Central memory CD8-positive, alpha-beta T cell (primary cell): ENCODE measurements at regions not wholly inside any gene's neighbourhood (a gene's known extent, or its start where the extent isn't known, plus 50 kb on each side); places are given as distances from the start of the nearest gene placed in this dataset.

Experiments
- ATAC-seq: fragments of 150-1000 bp; cut with Tn5 transposase; replicated peaks from 2 replicates; pipeline ENCODE4 v1.10.0; 2022; ENCODE audit warnings: mild to moderate bottlenecking, moderate FRiP score, moderate number of reproducible peaks; ENCODE audit not compliant: poor library complexity, severe bottlenecking; ENCODE audit errors: extremely low read depth
- DNase-seq, 2 donors: peaks; one replicate each; pipeline ENCODE4 v3.0.0; 2021; ENCODE audit warnings: low spot score in 2 of 2
- H3K27ac Mint-ChIP-seq: one replicate; pipeline ENCODE4 v1.8.0; 2022; ENCODE audit warnings: low read depth, mild to moderate bottlenecking, moderate library complexity, mixed read lengths
- H3K27me3 Mint-ChIP-seq: one replicate; pipeline ENCODE4 v1.8.0; 2022; ENCODE audit warnings: mixed read lengths
- H3K36me3 Mint-ChIP-seq: one replicate; pipeline ENCODE4 v1.8.0; 2022; ENCODE audit warnings: mild to moderate bottlenecking, moderate library complexity, mixed read lengths; ENCODE audit not compliant: insufficient read depth
- H3K4me1 Mint-ChIP-seq: one replicate; pipeline ENCODE4 v1.8.0; 2022; ENCODE audit warnings: mixed read lengths
- H3K4me3 Mint-ChIP-seq: one replicate; pipeline ENCODE4 v1.8.0; 2022; ENCODE audit warnings: mild to moderate bottlenecking, moderate library complexity, mixed read lengths
- H3K9me3 Mint-ChIP-seq: one replicate; pipeline ENCODE4 v1.8.0; 2022; ENCODE audit warnings: mixed read lengths

DNA sequence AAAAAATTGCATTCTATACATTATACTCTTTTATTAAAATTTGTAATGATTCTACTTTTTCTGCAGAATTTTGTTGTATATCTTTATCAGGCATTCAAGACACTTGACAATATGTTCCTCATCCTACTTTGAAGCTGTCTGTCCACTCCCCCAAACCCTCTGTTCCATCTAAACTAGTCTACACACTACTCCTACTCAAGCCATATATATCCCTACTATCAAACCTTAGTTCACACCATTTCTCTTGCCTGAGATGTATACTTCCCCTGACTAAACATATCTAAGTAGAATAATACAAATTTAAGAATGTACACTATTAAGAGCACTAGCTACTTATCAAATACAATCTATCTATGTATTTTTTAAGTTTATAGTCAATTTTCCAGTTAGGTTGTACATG is 107.1 kb upstream of the FTMT start:
- DNase-seq (no peak), ATAC-seq (no peak)
- Mint-ChIP-seq H3K4me1 (no peaks in the 10 kb centered on the region), H3K9me3 (peaks cover 17% of the 10 kb centered on the region), H3K36me3 (no peaks in the 10 kb centered on the region), H3K27me3 (no peaks in the 10 kb centered on the region), H3K27ac (no peak overlapping the region), H3K4me3 (no peak overlapping the region)

DNA sequence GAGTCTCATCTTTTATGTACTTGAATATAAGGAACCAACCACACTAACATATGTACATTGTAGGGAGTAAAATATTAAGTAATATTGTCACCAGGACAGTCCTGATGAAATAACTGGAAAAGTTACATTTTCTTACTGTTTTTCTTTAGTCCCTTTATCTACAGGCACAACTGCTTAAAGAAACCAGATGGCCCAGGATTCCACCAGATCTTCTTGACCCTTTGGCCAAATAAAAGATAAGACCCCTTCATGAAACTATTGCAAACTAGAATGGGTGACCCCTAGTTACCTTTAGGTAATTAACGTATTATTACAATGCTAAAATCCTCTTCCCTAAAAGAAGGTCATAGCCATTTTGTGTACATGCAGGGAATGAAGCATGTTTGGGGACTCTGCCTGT is 106.3 kb upstream of the FTMT start:
- no peak for DNase-seq
- Mint-ChIP-seq H3K4me1 (no peaks in the 10 kb centered on the region), H3K4me3 (no peak overlapping the region), H3K27me3 (no peaks in the 10 kb centered on the region), H3K9me3 (peaks cover 17% of the 10 kb centered on the region), H3K36me3 (no peaks in the 10 kb centered on the region), H3K27ac (no peak overlapping the region)
- no peak for ATAC-seq

DNA sequence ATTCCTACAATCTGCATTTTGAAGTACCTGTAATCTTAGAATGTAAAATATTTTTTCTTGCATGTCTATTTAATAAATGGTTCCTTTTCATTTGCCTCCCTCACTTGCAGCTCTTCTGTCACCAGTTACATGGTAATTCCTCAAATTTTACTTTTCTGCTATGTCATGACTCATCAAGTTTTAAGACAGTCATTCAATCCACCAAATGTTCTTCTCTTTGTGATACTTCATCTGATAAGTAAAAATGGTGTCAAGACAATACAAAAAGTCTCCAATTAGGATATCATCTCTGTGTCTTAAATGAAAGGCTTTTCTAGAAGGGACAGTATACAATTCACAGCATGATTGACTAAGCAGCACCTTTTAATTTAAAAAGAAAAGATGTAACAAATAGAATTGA is 104.9 kb upstream of the FTMT start:
- Mint-ChIP-seq H3K4me1 (no peaks in the 10 kb centered on the region), H3K4me3 (no peak overlapping the region), H3K36me3 (no peaks in the 10 kb centered on the region), H3K27me3 (no peaks in the 10 kb centered on the region), H3K9me3 (peaks cover 17% of the 10 kb centered on the region), H3K27ac (no peak overlapping the region)
- DNase-seq (no peak), ATAC-seq (no peak)

DNA sequence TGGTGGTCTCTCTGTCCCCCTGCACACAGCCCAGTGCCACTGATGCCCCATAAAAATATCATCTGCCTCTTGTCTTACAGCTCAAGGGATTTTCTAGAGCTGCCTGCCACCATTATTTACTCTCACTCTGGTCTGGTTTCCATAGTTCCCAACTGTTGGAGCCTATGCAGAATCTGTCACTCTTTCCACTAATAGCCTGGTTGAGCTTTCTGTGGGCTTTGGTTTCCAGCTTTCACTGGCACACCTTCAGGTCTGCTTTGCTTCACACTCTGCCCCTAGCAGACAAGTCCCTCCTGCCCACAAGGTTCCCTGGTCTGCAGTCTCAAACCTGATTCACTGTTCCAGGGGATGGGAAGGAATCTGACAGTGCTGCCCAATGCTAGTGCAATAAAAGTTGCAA is 103.0 kb upstream of the FTMT start:
- no peak for DNase-seq
- ATAC-seq = no peak
- H3K4me3 Mint-ChIP-seq = no peak overlapping the region
- no peaks in the 10 kb centered on the region for H3K4me1 Mint-ChIP-seq
- H3K27me3 Mint-ChIP-seq = no peaks in the 10 kb centered on the region
- H3K9me3 Mint-ChIP-seq = peaks cover 16% of the 10 kb centered on the region
- peaks cover 2% of the 10 kb centered on the region for H3K36me3 Mint-ChIP-seq
- H3K27ac Mint-ChIP-seq = no peak overlapping the region

DNA sequence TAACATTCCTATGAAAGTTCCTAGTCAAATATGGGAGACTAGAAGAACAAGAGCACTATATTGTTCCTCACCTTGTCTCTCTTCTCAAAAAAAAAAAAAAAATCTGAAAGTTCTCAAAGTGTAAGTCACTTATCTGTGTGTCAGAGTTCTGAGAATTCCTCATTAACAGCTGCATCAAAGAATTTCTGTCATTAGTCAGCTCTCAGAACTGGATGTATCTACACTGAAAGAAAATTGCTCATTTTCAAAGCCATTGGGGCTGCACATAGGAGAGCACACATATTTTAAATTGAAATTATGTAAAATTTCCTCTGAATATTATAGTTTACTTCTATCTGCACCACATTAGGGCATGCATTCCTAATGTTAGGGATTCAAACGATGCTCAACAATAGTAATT is 99.5 kb upstream of the FTMT start:
- H3K27me3 Mint-ChIP-seq = no peaks in the 10 kb centered on the region
- DNase-seq (no peak), ATAC-seq (no peak)
- H3K36me3 Mint-ChIP-seq = peaks cover 2% of the 10 kb centered on the region
- H3K4me1 Mint-ChIP-seq = no peaks in the 10 kb centered on the region
- H3K4me3 Mint-ChIP-seq = no peak overlapping the region
- no peak overlapping the region for H3K27ac Mint-ChIP-seq
- H3K9me3 Mint-ChIP-seq = peaks cover 13% of the 10 kb centered on the region

DNA sequence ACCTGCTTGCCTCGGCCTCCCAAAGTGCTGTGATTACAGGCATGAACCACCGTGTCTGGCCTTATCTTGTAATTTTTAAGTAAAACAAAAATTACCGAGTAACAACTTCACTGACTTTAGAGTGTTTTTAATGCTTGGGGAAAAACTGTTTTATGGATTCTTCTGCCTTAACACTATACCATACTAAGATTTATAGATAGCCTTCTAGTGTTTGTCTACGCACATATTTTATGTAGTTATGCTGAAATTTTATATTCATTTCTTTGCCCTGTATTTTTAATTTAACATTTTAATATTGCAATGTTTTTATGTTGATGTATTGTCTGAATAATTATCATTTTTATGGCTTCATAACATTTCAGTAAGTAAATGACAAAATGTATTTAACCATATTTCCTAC is 96.4 kb upstream of the FTMT start:
- peaks cover 13% of the 10 kb centered on the region for H3K9me3 Mint-ChIP-seq
- H3K27me3 Mint-ChIP-seq = no peaks in the 10 kb centered on the region
- H3K36me3 Mint-ChIP-seq = peaks cover 2% of the 10 kb centered on the region
- no peak for DNase-seq
- ATAC-seq = no peak
- no peak overlapping the region for H3K4me3 Mint-ChIP-seq
- H3K27ac Mint-ChIP-seq = no peak overlapping the region
- no peaks in the 10 kb centered on the region for H3K4me1 Mint-ChIP-seq

DNA sequence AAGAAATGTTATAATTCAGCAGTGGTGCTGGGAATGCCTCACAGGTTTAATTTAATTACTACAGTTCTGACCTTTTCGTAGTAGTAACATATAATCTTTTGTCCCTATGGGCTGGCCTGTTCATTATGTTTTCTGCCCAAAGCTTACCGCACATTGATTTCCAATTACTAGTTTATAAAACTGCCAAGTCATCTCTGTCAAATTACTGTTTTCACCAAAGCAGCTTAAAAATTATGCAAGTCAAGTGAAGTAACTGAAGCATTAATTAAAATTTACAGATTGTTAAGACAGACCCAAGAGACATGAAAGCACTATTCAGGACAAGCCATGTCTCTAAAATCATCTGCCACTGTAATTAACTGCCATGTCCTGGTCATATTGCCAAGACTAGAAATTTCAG is 93.9 kb upstream of the FTMT start:
- Mint-ChIP-seq H3K4me1 (no peaks in the 10 kb centered on the region), H3K36me3 (no peaks in the 10 kb centered on the region), H3K27ac (no peak overlapping the region)

DNA sequence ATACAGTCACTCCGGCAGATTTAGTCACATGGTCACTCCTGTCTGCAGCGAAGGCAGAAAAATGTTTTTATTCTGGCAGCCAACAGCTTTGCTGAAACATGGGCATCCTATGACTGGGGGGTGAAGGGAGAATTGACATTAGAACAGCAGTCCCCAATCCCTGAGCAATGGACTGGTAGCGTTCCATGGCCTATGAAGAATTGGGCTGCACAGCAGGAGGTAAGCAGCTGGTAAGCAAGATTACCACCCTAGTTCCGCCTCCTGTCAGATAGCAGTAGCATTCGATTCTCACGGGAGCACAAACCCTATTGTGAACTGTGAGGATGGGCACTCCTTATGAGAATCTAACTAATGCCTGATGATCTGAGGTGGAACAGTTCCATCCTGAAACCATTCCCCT is 93.1 kb upstream of the FTMT start:
- H3K4me3 Mint-ChIP-seq = no peak overlapping the region

More for the DNA sequence above, 93.9 kb upstream of the FTMT start:
- no peak overlapping the region for H3K4me3 Mint-ChIP-seq
- no peak for DNase-seq
- H3K9me3 Mint-ChIP-seq = peaks cover 8% of the 10 kb centered on the region
- H3K27me3 Mint-ChIP-seq = no peaks in the 10 kb centered on the region
- no peak for ATAC-seq

DNA sequence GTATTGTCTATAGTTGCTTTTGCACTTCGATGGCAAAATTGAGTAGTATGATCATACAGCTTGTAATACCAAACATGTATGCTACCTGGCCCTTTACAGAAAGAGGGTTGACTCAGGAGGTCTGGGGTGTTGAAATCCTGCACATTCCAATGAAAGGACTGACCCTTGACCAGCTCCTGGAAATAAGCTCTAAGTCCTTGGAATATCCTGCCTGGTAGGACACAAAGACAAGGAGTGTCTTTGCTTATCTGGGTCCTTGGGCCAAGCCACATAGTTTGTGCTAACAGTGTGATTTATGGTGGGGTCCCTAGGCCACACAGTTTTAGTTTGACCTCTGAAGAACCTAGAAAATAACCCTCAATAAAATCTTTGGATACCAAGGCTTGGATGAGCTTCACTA is 89.3 kb upstream of the FTMT start:
- H3K4me3 Mint-ChIP-seq = no peak overlapping the region
- H3K36me3 Mint-ChIP-seq = peaks cover 3% of the 10 kb centered on the region
- no peaks in the 10 kb centered on the region for H3K4me1 Mint-ChIP-seq
- ATAC-seq (no peak), DNase-seq (no peak)
- no peaks in the 10 kb centered on the region for H3K27me3 Mint-ChIP-seq
- peaks cover 6% of the 10 kb centered on the region for H3K9me3 Mint-ChIP-seq
- no peak overlapping the region for H3K27ac Mint-ChIP-seq

More for the DNA sequence above, 93.1 kb upstream of the FTMT start:
- H3K4me1 Mint-ChIP-seq = no peaks in the 10 kb centered on the region
- peaks cover 6% of the 10 kb centered on the region for H3K9me3 Mint-ChIP-seq
- H3K27me3 Mint-ChIP-seq = no peaks in the 10 kb centered on the region
- ATAC-seq (no peak), DNase-seq (no peak)
- H3K27ac Mint-ChIP-seq = no peak overlapping the region
- no peaks in the 10 kb centered on the region for H3K36me3 Mint-ChIP-seq

DNA sequence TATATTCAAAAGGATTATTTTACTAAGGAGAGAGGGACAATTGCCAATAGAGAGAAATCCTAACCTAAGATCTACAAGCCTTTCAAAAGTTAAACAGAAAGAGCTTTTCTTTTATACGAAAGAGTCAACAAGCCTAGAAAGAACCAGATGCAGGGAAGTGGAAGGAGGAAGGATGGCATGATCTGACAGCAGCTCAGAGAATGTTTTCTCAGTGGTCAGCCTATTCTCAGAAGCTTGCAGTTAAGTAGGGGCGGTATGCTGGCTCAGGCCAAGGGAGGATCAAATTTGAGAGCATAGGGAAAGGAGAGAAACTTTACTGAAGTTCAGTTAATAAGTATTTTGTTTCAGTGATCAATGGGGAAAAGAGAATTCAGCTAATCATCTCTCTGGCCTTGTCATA is 88.0 kb upstream of the FTMT start:
- no peaks in the 10 kb centered on the region for H3K4me1 Mint-ChIP-seq
- H3K9me3 Mint-ChIP-seq = peaks cover 6% of the 10 kb centered on the region
- no peak for DNase-seq
- no peak overlapping the region for H3K27ac Mint-ChIP-seq
- peaks cover 3% of the 10 kb centered on the region for H3K36me3 Mint-ChIP-seq
- H3K27me3 Mint-ChIP-seq = no peaks in the 10 kb centered on the region
- no peak for ATAC-seq
- no peak overlapping the region for H3K4me3 Mint-ChIP-seq

DNA sequence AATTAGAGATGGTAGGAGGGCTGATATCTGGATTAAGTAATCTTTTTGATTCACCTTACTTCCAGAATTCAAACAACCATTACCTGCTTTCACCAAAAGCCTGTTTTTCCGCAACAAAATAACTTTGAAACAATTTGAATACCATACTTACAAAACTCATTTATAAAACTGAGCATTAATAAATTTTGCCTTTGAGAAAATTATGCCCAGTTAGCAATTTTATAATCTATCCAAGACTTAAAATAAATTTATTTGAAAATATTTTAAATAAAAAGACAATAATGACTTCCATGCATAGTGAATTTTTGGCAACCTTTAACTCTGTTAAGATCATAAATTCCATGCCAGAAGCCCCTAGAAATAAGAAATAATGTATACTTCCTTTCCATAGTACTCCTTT is 71.3 kb upstream of the FTMT start:
- H3K36me3 Mint-ChIP-seq = no peaks in the 10 kb centered on the region
- DNase-seq (no peak), ATAC-seq (no peak)
- no peaks in the 10 kb centered on the region for H3K4me1 Mint-ChIP-seq
- no peaks in the 10 kb centered on the region for H3K27me3 Mint-ChIP-seq
- no peaks in the 10 kb centered on the region for H3K9me3 Mint-ChIP-seq
- no peak overlapping the region for H3K27ac Mint-ChIP-seq
- no peak overlapping the region for H3K4me3 Mint-ChIP-seq

DNA sequence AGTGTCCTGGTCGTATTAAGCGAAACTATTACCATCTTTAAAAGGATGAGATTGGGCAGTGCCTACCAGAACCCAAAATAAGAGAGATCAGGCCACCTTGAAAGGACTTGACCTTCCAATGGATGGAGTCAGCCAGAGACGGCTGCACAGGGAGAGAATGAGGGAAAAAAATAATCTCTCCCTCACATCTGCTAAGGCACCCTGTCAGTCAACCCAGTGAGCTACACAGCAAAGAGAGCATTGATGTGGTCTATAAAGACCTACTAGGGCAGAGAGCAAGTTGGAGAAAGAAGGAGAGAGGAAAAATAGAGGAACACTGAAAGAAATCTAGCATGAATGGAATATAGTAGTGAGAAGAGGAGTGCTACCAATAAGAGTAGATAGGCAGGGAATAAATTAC is 68.0 kb upstream of the FTMT start:
- Mint-ChIP-seq H3K27ac (no peak overlapping the region), H3K27me3 (no peaks in the 10 kb centered on the region), H3K4me3 (no peak overlapping the region), H3K36me3 (no peaks in the 10 kb centered on the region), H3K9me3 (no peaks in the 10 kb centered on the region), H3K4me1 (no peaks in the 10 kb centered on the region)
- ATAC-seq = no peak
- DNase-seq = no peak

DNA sequence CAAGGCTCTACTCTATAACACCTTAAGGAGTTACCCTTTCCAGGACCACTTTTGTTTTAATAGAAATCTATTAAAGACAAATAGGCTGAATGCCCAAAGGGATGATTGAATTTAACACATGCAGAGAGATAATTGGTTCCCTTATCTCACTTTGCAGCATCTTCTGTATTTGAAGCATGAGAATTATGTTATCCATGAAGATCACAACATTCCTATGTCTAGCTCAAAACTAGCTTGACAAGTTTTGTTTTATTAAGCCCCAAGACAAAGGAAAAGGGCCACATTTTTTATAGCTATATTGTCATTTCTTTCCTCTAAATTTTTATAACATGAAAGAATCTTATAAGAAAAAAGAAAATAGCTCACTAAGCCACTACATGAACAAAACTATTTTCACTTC is 57.9 kb upstream of the FTMT start:
- Mint-ChIP-seq H3K4me1 (no peaks in the 10 kb centered on the region), H3K27me3 (no peaks in the 10 kb centered on the region), H3K4me3 (no peak overlapping the region), H3K9me3 (peaks cover 9% of the 10 kb centered on the region), H3K27ac (no peak overlapping the region), H3K36me3 (no peaks in the 10 kb centered on the region)
- DNase-seq = no peak
- ATAC-seq = no peak

DNA sequence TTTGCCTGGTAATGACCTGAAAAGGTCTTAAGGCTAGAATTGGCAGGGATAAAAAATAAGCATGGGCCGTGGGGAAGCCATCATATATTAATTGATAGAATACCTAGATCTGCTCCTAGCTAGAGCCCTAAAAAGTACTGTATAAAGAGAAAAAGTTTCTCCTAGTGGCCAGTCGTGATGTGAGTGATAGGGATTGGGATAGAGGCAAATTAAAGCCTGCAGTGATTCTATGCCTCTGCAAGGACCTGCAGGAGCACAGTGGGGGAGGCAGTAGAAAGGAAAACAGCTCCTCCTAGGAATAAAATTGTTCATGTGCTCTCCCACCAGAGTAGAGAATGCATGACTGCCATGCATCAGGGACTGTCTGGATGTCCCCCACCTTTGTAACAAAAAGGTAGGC is 56.2 kb upstream of the FTMT start:
- DNase-seq = no peak
- Mint-ChIP-seq H3K36me3 (no peaks in the 10 kb centered on the region), H3K4me3 (no peak overlapping the region), H3K4me1 (no peaks in the 10 kb centered on the region), H3K9me3 (peaks cover 9% of the 10 kb centered on the region), H3K27me3 (no peaks in the 10 kb centered on the region), H3K27ac (no peak overlapping the region)
- ATAC-seq = no peak
